Panc1 (cell line): ENCODE measurements at regions not wholly inside any gene's neighbourhood (a gene's known extent, or its start where the extent isn't known, plus 50 kb on each side); places are given as distances from the start of the nearest gene placed in this dataset.

Experiments
- ATAC-seq: fragments of 200-7000 bp; cut with Tn5 transposase; 2 replicates; pipeline ENCODE4 v1.9.1; 2020; ENCODE audit warnings: mild to moderate bottlenecking, moderate library complexity
- BruUV-seq: library from RNA; stranded (reverse); fragments of 400-500 nt; replicated peaks from 2 replicates; lab custom pipeline; 2021; lab: Mats Ljungman, UMichigan
- CTCF ChIA-PET: fragments of 300-600 bp; sonication (Branson Sonifier 250); formaldehyde crosslinking; loops from one replicate; lab custom pipeline; 2022; ENCODE audit warnings: antibody characterized with exemption; lab: Charles Lee
- POLR2A ChIA-PET: fragments of 300-600 bp; sonication (Branson Sonifier 250); formaldehyde crosslinking; loops from one replicate; lab custom pipeline; 2022; ENCODE audit warnings: antibody characterized with exemption; lab: Charles Lee
- DNase-seq: peaks from one replicate; pipeline ENCODE4 v3.0.0-alpha.2; 2010; ENCODE audit warnings: low read depth, low spot score
- H3K27ac ChIP-seq: 2 replicates; pipeline ENCODE4 v1.5.1; 2011; ENCODE audit warnings: mild to moderate bottlenecking, low read length, inconsistent platforms
- H3K27me3 ChIP-seq: fragments of 200-500 bp; sonication (Bioruptor generic); 2 replicates; pipeline ENCODE4 v1.6.0; 2014; ENCODE audit warnings: low read length, inconsistent platforms; ENCODE audit not compliant: control insufficient read depth, insufficient read depth
- H3K36me3 ChIP-seq: fragments of 200-500 bp; sonication (Bioruptor generic); 2 replicates; pipeline ENCODE4 v1.5.1; 2014; ENCODE audit warnings: inconsistent platforms, mild to moderate bottlenecking, low read length, moderate library complexity; ENCODE audit not compliant: control insufficient read depth, insufficient read depth
- H3K4me1 ChIP-seq: 2 replicates; pipeline ENCODE4 v1.5.1; 2011; ENCODE audit warnings: inconsistent platforms, mild to moderate bottlenecking, low read length, moderate library complexity; ENCODE audit not compliant: control insufficient read depth, insufficient read depth
- H3K4me3 ChIP-seq, 2 experiments: 2 replicates each; pipeline ENCODE4 v1.5.1; 2011 to 2012; ENCODE audit warnings: low read depth in 2 of 2, low read length in 2 of 2, mild to moderate bottlenecking in 2 of 2, inconsistent platforms in 1 of 2, moderate library complexity in 1 of 2
- H3K9me3 ChIP-seq: fragments of 200-500 bp; sonication (Bioruptor generic); 2 replicates; pipeline ENCODE4 v1.5.1; 2014; ENCODE audit warnings: low read depth, mild to moderate bottlenecking, inconsistent platforms, low read length, moderate library complexity; ENCODE audit not compliant: control insufficient read depth, insufficient read depth
- CTCF ChIP-seq: fragments of 450-650 bp; IDR thresholded peaks from 2 replicates; pipeline ENCODE4 v1.5.1; 2017; ENCODE audit warnings: mild to moderate bottlenecking
- POLR2AphosphoS5 ChIP-seq: IDR thresholded peaks from 2 replicates; pipeline ENCODE4 v1.6.1; 2012; ENCODE audit warnings: mild to moderate bottlenecking, low read depth, low read length, moderate library complexity
- REST ChIP-seq, 2 experiments: IDR thresholded peaks; 2 replicates each; pipeline ENCODE4 v1.6.1; 2011 to 2012; ENCODE audit warnings: low read depth in 2 of 2, control low read depth in 1 of 2, low read length in 1 of 2, mild to moderate bottlenecking in 1 of 2, moderate library complexity in 1 of 2; ENCODE audit not compliant: insufficient read depth in 1 of 2
- SIN3A ChIP-seq: IDR thresholded peaks from 2 replicates; pipeline ENCODE4 v1.6.1; 2012; ENCODE audit warnings: low read depth, mild to moderate bottlenecking, low read length, moderate library complexity, borderline replicate concordance; ENCODE audit not compliant: insufficient read depth
- TCF7L2 ChIP-seq: IDR thresholded peaks from 2 replicates; pipeline ENCODE4 v1.6.1; 2011; ENCODE audit warnings: mild to moderate bottlenecking, low read depth, low read length, inconsistent platforms
- in situ Hi-C: cut with HindIII; loops from 2 replicates; pipeline ENCODE4 v1.10.0; 2016; ENCODE audit warnings: low sequenced_read_pairs, low pct_unique_long_range_greater_than_20kb
- intact Hi-C: fragments of 100-400 bp; cut with micrococcal nuclease; formaldehyde crosslinking; loops from one replicate; pipeline ENCODE4 v1.10.0; 2022; ENCODE audit not compliant: unreplicated experiment

GRCh38 chr6:23036406-23036983 lies 467.1 kb downstream of the HDGFL1 start:
- DNase-seq, result no peak
- H3K27ac ChIP-seq, result no peak overlapping the region
- no peaks in the 10 kb centered on the region for H3K9me3 ChIP-seq
- in situ Hi-C loops (no loop called here), intact Hi-C loops (no loop called here)
- ChIA-PET POLR2A (no interaction called here), CTCF (no interaction called here)
- no peak for ATAC-seq
- no peaks in the 10 kb centered on the region for H3K36me3 ChIP-seq
- no peaks in the 10 kb centered on the region for H3K27me3 ChIP-seq
- no peaks in the 10 kb centered on the region for H3K4me1 ChIP-seq
- TF ChIP-seq SIN3A, result no peak
- TF ChIP-seq POLR2AphosphoS5, result no peak
- no peak for TF ChIP-seq REST (IDR thresholded peaks at IDR 0.05; ENCODE audit: insufficient read depth in 1 of 2, low read depth in 2 of 2, low read length in 1 of 2)
- TF ChIP-seq CTCF, result no peak
- no peak for TF ChIP-seq TCF7L2
- BruUV-seq, result no TSS peak
- no peak overlapping the region for H3K4me3 ChIP-seq

- CTCF ChIA-PET, result no interaction called here
- in situ Hi-C loops (no loop called here), intact Hi-C loops (no loop called here)
- ATAC-seq, result no peak
- no peaks in the 10 kb centered on the region for H3K4me1 ChIP-seq
- POLR2A ChIA-PET, result no interaction called here
- no peak overlapping the region for H3K4me3 ChIP-seq
- BruUV-seq, result no TSS peak
- no peaks in the 10 kb centered on the region for H3K27me3 ChIP-seq
- TF ChIP-seq SIN3A, result no peak
- no peak for TF ChIP-seq REST (IDR thresholded peaks at IDR 0.05; ENCODE audit: insufficient read depth in 1 of 2, low read depth in 2 of 2, low read length in 1 of 2)
- no peak for TF ChIP-seq CTCF
- TF ChIP-seq POLR2AphosphoS5, result no peak
- no peak for TF ChIP-seq TCF7L2
- no peaks in the 10 kb centered on the region for H3K36me3 ChIP-seq
- no peak for DNase-seq
- no peak overlapping the region for H3K27ac ChIP-seq
- H3K9me3 ChIP-seq, result no peaks in the 10 kb centered on the region
Measured at GRCh38 chr6:23040899-23041298, 471.5 kb downstream of the HDGFL1 start.
